HepG2 (cell line): ENCODE measurements at regions not wholly inside any gene's neighbourhood (a gene's known extent, or its start where the extent isn't known, plus 50 kb on each side); places are given as distances from the start of the nearest gene placed in this dataset.

Experiments used
- ATAC-seq: fragments of 200-7000 bp; cut with Tn5 transposase; 3 replicates; pipeline ENCODE4 v1.9.1; 2020; ENCODE audit warnings: mild to moderate bottlenecking, moderate library complexity
- BruUV-seq: library from RNA; stranded (reverse); fragments of 400-500 nt; replicated peaks from 2 replicates; lab custom pipeline; 2021; lab: Mats Ljungman, UMichigan
- CTCF ChIA-PET: fragments of 300-600 bp; formaldehyde crosslinking; extraction: SDS; loops from one replicate; lab custom pipeline; 2021; ENCODE audit warnings: low total read pairs, inconsistent platforms, low intra/inter-chr PET ratio; lab: Yijun Ruan, JAX
- POLR2A ChIA-PET: fragments of 350-600 bp; sonication (Branson Sonifier 250); formaldehyde crosslinking; loops from one replicate; lab custom pipeline; 2020; ENCODE audit warnings: antibody characterized with exemption, inconsistent platforms; lab: Yijun Ruan, JAX
- DNase-seq: peaks from one replicate; pipeline ENCODE4 v3.0.0-alpha.2; 2015; ENCODE audit warnings: low spot score
- FAIRE-seq: peaks from 3 replicates; lab custom pipeline; 2011; peaks lifted over from hg19 to GRCh38; lab: Jason Lieb, UNC
- H2AFZ ChIP-seq: one replicate; pipeline ENCODE4 v1.6.1; 2011; ENCODE audit warnings: low read length, inconsistent platforms
- H3K27ac ChIP-seq: fragments of 300-600 bp; 3 replicates; pipeline ENCODE4 v1.8.0; 2011; ENCODE audit warnings: mixed run types, mild to moderate bottlenecking, mixed read lengths, low read length, inconsistent platforms; ENCODE audit not compliant: insufficient read depth; ENCODE audit errors: extremely low read length
- H3K27me3 ChIP-seq, 2 experiments: fragments of 200-600 bp in 1 of 2; 2 replicates in 1 of 2; 3 replicates in 1 of 2; pipeline versions ENCODE4 v1.6.0 to v1.8.0; 2011; ENCODE audit warnings: low read length in 2 of 2, mild to moderate bottlenecking in 2 of 2, moderate library complexity in 2 of 2, inconsistent platforms in 1 of 2; ENCODE audit not compliant: insufficient read depth in 2 of 2, control insufficient read depth in 1 of 2
- H3K36me3 ChIP-seq, 2 experiments: fragments of 200-600 bp in 1 of 2; replicated peaks in 1 of 2; 2 replicates in 1 of 2; 3 replicates in 1 of 2; pipeline versions ENCODE4 v1.5.1 to v1.8.0; 2011; ENCODE audit warnings: low read length in 2 of 2, inconsistent platforms in 1 of 2; ENCODE audit not compliant: insufficient read depth in 2 of 2, control insufficient read depth in 1 of 2
- H3K4me1 ChIP-seq: 2 replicates; pipeline ENCODE4 v1.5.1; 2012; ENCODE audit warnings: low read length, inconsistent platforms; ENCODE audit not compliant: insufficient read depth
- H3K4me2 ChIP-seq: 2 replicates; pipeline ENCODE4 v1.6.0; 2011; ENCODE audit warnings: low read depth, low read length, inconsistent platforms
- H3K4me3 ChIP-seq, 3 experiments: fragments of 200-600 bp in 1 of 3; sonication (generic), shearing (Covaris generic) in 1 of 3; replicated peaks in 1 of 3; 2 replicates each; pipeline ENCODE4 v1.5.1; 2011 to 2016; ENCODE audit warnings: low read length in 3 of 3, inconsistent platforms in 2 of 3, low read depth in 2 of 3, mild to moderate bottlenecking in 2 of 3, control low read depth in 1 of 3, mixed read lengths in 1 of 3; ENCODE audit not compliant: insufficient read depth in 1 of 3
- H3K79me2 ChIP-seq: one replicate; pipeline ENCODE4 v1.6.1; 2011; ENCODE audit warnings: low read length, inconsistent platforms; ENCODE audit not compliant: insufficient read depth
- H3K9ac ChIP-seq: 2 replicates; pipeline ENCODE4 v1.6.0; 2011; ENCODE audit warnings: mild to moderate bottlenecking, low read depth, low read length, inconsistent platforms; ENCODE audit not compliant: insufficient read depth
- H3K9me3 ChIP-seq: 2 replicates; pipeline ENCODE4 v1.5.1; 2012; ENCODE audit warnings: mild to moderate bottlenecking, low read length
- H4K20me1 ChIP-seq: 2 replicates; pipeline ENCODE4 v1.6.0; 2011; ENCODE audit warnings: inconsistent platforms, mild to moderate bottlenecking, low read length, moderate library complexity; ENCODE audit not compliant: insufficient read depth
- ARHGAP35 ChIP-seq: sonication (generic); formaldehyde crosslinking; IDR thresholded peaks from 2 replicates; pipeline ENCODE4 v1.9.0; 2022; ENCODE audit warnings: mild to moderate bottlenecking, inconsistent platforms, moderate library complexity, missing genetic modification reagents, borderline replicate concordance
- DPF2 ChIP-seq: sonication (generic); formaldehyde crosslinking; IDR thresholded peaks from 2 replicates; pipeline ENCODE4 v1.4.0; 2020; ENCODE audit warnings: mild to moderate bottlenecking, low read depth, missing genetic modification reagents, borderline replicate concordance
- GABPB1 ChIP-seq: IDR thresholded peaks from 2 replicates; pipeline ENCODE4 v1.6.1; 2016; ENCODE audit warnings: mild to moderate bottlenecking, missing genetic modification reagents, moderate library complexity, missing compliant biosample characterization
- HCFC1 ChIP-seq: fragments of 150-350 bp; IDR thresholded peaks from 2 replicates; pipeline ENCODE4 v1.6.1; 2014; ENCODE audit warnings: low read depth, low read length
- HNRNPUL1 ChIP-seq: fragments of 200-400 bp; formaldehyde crosslinking; IDR thresholded peaks from 2 replicates; pipeline ENCODE4 v1.6.1; 2017; ENCODE audit warnings: low read depth, mild to moderate bottlenecking, low read length, moderate library complexity
- KDM1A ChIP-seq: IDR thresholded peaks from 2 replicates; pipeline ENCODE4 v1.6.1; 2016; ENCODE audit warnings: missing compliant biosample characterization
- NFKBIZ ChIP-seq: IDR thresholded peaks from 2 replicates; pipeline ENCODE4 v1.6.1; 2018; ENCODE audit warnings: missing genetic modification reagents, missing compliant biosample characterization
- TBX2 ChIP-seq: sonication (generic); formaldehyde crosslinking; IDR thresholded peaks from 2 replicates; pipeline ENCODE4 v1.5.0; 2020; ENCODE audit warnings: missing genetic modification reagents, mild to moderate bottlenecking, borderline replicate concordance
- TCF7 ChIP-seq: sonication (generic); IDR thresholded peaks from 2 replicates; pipeline ENCODE4 v1.6.1; 2016; ENCODE audit warnings: antibody characterized with exemption, low read depth
- ZNF546 ChIP-seq: sonication (generic); formaldehyde crosslinking; conservative IDR thresholded peaks from 2 replicates; pipeline ENCODE4 v1.8.1; 2023; ENCODE audit warnings: mild to moderate bottlenecking, missing genetic modification reagents
- ZNF629 ChIP-seq: sonication (generic); formaldehyde crosslinking; conservative IDR thresholded peaks from 2 replicates; pipeline ENCODE4 v1.5.0; 2020; ENCODE audit warnings: missing genetic modification reagents
- WGBS: methylation state at CpG from one replicate; pipeline ENCODE4 v1.1.6; 2017; ENCODE audit warnings: low lambda C conversion rate; 5-methylcytosine and 5-hydroxymethylcytosine counted together
- in situ Hi-C: cut with HindIII; loops from 2 replicates; pipeline ENCODE4 v1.10.0; 2017; ENCODE audit warnings: low pct_unique_long_range_greater_than_20kb; ENCODE audit not compliant: extremely low pct_ligation_motif_present
- intact Hi-C: fragments of 100-400 bp; cut with micrococcal nuclease; formaldehyde crosslinking; loops from one replicate; pipeline ENCODE4 v1.10.0; 2022; ENCODE audit not compliant: unreplicated experiment
- TF ChIP-seq, protein P1 (sequence below): sonication (generic); formaldehyde crosslinking; IDR thresholded peaks from 2 replicates; pipeline ENCODE4 v1.4.0; 2020; ENCODE audit warnings: low read depth, mild to moderate bottlenecking, missing genetic modification reagents
- TF ChIP-seq, protein P2 (sequence below): sonication (generic); formaldehyde crosslinking; IDR thresholded peaks from 2 replicates; pipeline ENCODE4 v1.8.0; 2023; ENCODE audit warnings: mild to moderate bottlenecking, missing genetic modification reagents

DNA sequence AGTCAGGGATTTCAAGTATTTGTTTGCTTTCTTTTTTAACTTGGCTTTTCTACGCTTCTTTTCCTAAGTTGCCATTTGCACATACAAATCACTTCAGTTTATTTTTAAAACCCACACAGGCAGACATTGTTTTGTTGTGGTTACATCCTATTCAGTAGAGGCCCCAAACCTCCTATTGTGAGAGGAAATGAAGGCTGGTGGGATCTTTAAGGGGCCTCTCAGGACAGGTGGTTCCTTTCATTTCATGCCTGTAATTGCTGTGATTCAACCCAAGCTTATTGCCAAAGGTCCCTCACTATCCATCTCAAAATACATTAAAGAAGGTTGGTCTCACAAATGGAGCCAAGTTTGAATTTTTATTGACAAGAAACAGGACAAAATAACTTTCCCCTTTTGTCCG, 257.1 kb downstream of the ADAMTS20 start:
- Histone ChIP-seq H3K27me3 (no peaks in the 10 kb centered on the region; a peak in 1 of 5 replicates), H3K9me3 (no peaks in the 10 kb centered on the region), H3K27ac (no peak overlapping the region), H3K79me2 (no peaks in the 10 kb centered on the region), H3K4me2 (no peak overlapping the region), H3K36me3 (no peaks in the 10 kb centered on the region), H3K4me3 (no peak overlapping the region), H2AFZ (no peak overlapping the region), H4K20me1 (no peaks in the 10 kb centered on the region), H3K4me1 (no peaks in the 10 kb centered on the region), H3K9ac (no peak overlapping the region)
- 12% methylated on average over 2 of the region's 2 CpGs for WGBS
- ChIA-PET POLR2A (no interaction called here), CTCF (no interaction called here)
- FAIRE-seq, result no peak
- in situ Hi-C loops (no loop called here), intact Hi-C loops (no loop called here)
- BruUV-seq, result no TSS peak
- DNase-seq, result no peak
- TF ChIP-seq GABPB1 (CRISPR knock-in tag) (no peak), DPF2 (no peak), TBX2 (CRISPR knock-in tag) (no peak), ARHGAP35 (CRISPR knock-in tag) (no peak), KDM1A (CRISPR knock-in tag) (no peak), HNRNPUL1 (no peak), ZNF629 (CRISPR knock-in tag) (no peak), HCFC1 (no peak), ZNF546 (no peak), TCF7 (no peak), NFKBIZ (no peak)
- TF ChIP-seq, protein P1, sequence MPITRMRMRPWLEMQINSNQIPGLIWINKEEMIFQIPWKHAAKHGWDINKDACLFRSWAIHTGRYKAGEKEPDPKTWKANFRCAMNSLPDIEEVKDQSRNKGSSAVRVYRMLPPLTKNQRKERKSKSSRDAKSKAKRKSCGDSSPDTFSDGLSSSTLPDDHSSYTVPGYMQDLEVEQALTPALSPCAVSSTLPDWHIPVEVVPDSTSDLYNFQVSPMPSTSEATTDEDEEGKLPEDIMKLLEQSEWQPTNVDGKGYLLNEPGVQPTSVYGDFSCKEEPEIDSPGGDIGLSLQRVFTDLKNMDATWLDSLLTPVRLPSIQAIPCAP, result no peak
- TF ChIP-seq, protein P2, sequence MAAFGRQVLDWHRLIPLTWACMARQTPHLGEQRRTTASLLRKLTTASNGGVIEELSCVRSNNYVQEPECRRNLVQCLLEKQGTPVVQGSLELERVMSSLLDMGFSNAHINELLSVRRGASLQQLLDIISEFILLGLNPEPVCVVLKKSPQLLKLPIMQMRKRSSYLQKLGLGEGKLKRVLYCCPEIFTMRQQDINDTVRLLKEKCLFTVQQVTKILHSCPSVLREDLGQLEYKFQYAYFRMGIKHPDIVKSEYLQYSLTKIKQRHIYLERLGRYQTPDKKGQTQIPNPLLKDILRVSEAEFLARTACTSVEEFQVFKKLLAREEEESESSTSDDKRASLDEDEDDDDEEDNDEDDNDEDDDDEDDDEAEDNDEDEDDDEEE (CRISPR knock-in tag), result no peak
- no peak for ATAC-seq
